ENCODE measurements at regions not wholly inside any gene's neighbourhood (a gene's known extent, or its start where the extent isn't known, plus 50 kb on each side); places are given as distances from the start of the nearest gene placed in this dataset.

- no peak for DNase-seq
Observed at GRCh38 chr10:84077768-84078167, 61.5 kb upstream of the GHITM start.

GRCh38 chr10:84078771-84079170 is 60.5 kb upstream of the GHITM start:
- no peak for DNase-seq

- DNase-seq: no peak
Observed at GRCh38 chr10:84084342-84084741, 55.0 kb upstream of the GHITM start.

GRCh38 chr10:84087202-84087601 is 52.1 kb upstream of the GHITM start:
- no peak for DNase-seq

- DNase-seq: no peak
Observed at GRCh38 chr10:84088626-84089025, 50.7 kb upstream of the GHITM start.

GRCh38 chr10:84089162-84089561 is 50.1 kb upstream of the GHITM start:
- DNase-seq: no peak
